ENCODE measurements at regions not wholly inside any gene's neighbourhood (a gene's known extent, or its start where the extent isn't known, plus 50 kb on each side); places are given as distances from the start of the nearest gene placed in this dataset.

DNA sequence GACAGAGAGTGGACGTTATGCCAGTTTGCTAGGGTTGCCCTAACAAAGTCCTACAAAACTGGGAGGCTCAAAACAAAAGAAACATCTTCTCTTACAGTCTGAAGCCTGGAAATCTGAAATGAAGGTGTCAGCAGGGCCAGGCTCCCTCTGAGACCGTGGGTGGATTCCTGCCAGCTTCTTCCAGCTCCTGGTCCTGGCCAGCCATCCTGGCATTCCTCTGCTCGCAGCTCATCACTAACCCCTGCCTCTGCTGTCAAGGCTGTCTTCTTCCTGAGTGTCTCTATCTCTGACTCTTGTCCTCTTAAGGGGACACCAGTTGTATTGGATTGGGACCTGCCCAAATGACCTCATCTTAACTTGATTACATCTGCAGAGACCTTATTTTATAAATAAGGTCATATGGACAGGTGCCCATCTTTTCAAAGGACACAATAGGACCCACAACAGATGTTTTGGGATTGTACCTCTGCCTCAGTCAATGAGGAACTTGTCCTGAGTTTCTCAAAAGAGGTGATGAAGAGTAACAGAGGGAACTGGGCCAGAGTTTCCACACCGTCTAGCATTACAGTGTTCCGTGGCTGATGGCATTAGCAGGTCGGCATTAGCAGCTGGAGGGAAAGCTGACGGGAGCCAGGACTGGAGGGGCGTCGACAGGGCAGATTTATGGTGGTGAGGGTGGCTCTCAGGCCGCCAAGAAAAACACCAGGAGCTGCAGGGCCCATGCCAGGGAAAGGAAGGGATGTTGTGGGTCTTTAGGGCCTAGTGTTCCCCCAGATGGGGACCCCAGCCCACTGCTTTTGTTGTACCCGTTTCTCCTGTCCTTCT lies 157.3 kb downstream of the TBXT start:
- Histone ChIP-seq H3K36me3 (ENCODE audit: control insufficient read depth, insufficient read depth, low read length) (no peaks in the 10 kb centered on the region), H3K27me3 (ENCODE audit: control insufficient read depth, insufficient read depth, low read length) (peaks cover 18% of the 10 kb centered on the region), H3K4me3 (ENCODE audit: low read depth in 2 of 2, low read length in 2 of 2) (no peak overlapping the region), H3K4me1 (ENCODE audit: control insufficient read depth, insufficient read depth, low read length) (peaks cover 10% of the 10 kb centered on the region; the same call in 1 of the 2 replicates), H3K27ac (ENCODE audit: low read length) (no peak overlapping the region), H3K9me3 (ENCODE audit: control insufficient read depth, insufficient read depth, low read depth, low read length) (no peaks in the 10 kb centered on the region)
- ATAC-seq (no peak), DNase-seq (ENCODE audit: low read depth, low spot score) (no peak)
- no TSS peak for BruUV-seq (replicated peaks)
- no peak for TF ChIP-seq REST (IDR thresholded peaks at IDR 0.05; ENCODE audit: insufficient read depth in 1 of 2, low read depth in 2 of 2, low read length in 1 of 2)
- TF ChIP-seq POLR2AphosphoS5 (IDR thresholded peaks at IDR 0.05; ENCODE audit: low read depth, low read length), result no peak
- no peak for TF ChIP-seq SIN3A (IDR thresholded peaks at IDR 0.05; ENCODE audit: borderline replicate concordance, insufficient read depth, low read depth, low read length)
- in situ Hi-C loops (cut with HindIII; ENCODE audit: low pct_unique_long_range_greater_than_20kb, low sequenced_read_pairs), result no loop called here
- intact Hi-C loops (cut with micrococcal nuclease; ENCODE audit: unreplicated experiment), result no loop called here
- ChIA-PET POLR2A (no interaction called here), CTCF (no interaction called here)

DNA sequence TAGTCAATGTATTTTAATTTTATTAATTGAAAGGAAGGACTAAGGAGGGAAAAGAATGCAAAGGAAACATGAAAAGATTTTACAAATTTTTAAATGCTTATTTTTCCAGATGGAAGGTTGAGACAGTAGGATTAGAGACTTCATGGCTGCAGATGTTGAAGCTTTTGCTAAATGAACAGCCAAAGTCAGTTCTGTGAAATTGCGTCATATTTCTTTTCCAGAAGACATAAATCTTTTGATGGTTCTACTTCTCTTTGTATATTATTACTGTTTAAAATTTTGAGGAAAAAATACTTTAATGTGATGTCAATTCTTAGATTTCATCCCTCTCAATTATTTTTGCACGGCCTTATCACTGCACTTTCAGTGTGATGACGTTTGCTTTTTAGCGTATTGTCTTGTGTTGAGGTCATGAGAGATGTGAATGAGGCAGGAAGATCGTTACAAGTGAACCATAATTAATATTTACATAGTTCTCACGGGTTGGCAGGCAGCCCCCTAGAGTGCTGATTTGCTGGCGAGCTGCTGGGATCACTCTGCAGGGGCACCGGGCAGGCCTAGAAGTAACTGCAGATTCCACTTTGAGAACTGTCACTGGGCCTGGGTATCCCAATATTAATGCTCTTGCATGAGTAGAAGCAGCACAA lies 158.1 kb downstream of the TBXT start:
- intact Hi-C loops (cut with micrococcal nuclease; ENCODE audit: unreplicated experiment) (no loop called here), in situ Hi-C loops (cut with HindIII; ENCODE audit: low pct_unique_long_range_greater_than_20kb, low sequenced_read_pairs) (no loop called here)
- TF ChIP-seq REST (IDR thresholded peaks at IDR 0.05; ENCODE audit: insufficient read depth in 1 of 2, low read depth in 2 of 2, low read length in 1 of 2) (no peak), TCF7L2 (IDR thresholded peaks at IDR 0.05; ENCODE audit: low read depth, low read length) (no peak), SIN3A (IDR thresholded peaks at IDR 0.05; ENCODE audit: borderline replicate concordance, insufficient read depth, low read depth, low read length) (no peak), POLR2AphosphoS5 (IDR thresholded peaks at IDR 0.05; ENCODE audit: low read depth, low read length) (no peak)
- TF ChIP-seq, protein P1, sequence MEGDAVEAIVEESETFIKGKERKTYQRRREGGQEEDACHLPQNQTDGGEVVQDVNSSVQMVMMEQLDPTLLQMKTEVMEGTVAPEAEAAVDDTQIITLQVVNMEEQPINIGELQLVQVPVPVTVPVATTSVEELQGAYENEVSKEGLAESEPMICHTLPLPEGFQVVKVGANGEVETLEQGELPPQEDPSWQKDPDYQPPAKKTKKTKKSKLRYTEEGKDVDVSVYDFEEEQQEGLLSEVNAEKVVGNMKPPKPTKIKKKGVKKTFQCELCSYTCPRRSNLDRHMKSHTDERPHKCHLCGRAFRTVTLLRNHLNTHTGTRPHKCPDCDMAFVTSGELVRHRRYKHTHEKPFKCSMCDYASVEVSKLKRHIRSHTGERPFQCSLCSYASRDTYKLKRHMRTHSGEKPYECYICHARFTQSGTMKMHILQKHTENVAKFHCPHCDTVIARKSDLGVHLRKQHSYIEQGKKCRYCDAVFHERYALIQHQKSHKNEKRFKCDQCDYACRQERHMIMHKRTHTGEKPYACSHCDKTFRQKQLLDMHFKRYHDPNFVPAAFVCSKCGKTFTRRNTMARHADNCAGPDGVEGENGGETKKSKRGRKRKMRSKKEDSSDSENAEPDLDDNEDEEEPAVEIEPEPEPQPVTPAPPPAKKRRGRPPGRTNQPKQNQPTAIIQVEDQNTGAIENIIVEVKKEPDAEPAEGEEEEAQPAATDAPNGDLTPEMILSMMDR (IDR thresholded peaks at IDR 0.05), result no peak
- Histone ChIP-seq H3K36me3 (ENCODE audit: control insufficient read depth, insufficient read depth, low read length) (no peaks in the 10 kb centered on the region), H3K4me3 (ENCODE audit: low read depth in 2 of 2, low read length in 2 of 2) (no peak overlapping the region), H3K27me3 (ENCODE audit: control insufficient read depth, insufficient read depth, low read length) (peaks cover 20% of the 10 kb centered on the region), H3K4me1 (ENCODE audit: control insufficient read depth, insufficient read depth, low read length) (peaks cover 10% of the 10 kb centered on the region; the same call in 1 of the 2 replicates), H3K27ac (ENCODE audit: low read length) (no peak overlapping the region), H3K9me3 (ENCODE audit: control insufficient read depth, insufficient read depth, low read depth, low read length) (no peaks in the 10 kb centered on the region)
- POLR2A ChIA-PET, result no interaction called here
- no TSS peak for BruUV-seq (replicated peaks)
- CTCF ChIA-PET, result no interaction called here
- ATAC-seq, result no peak
- no peak for DNase-seq (ENCODE audit: low read depth, low spot score)

Data from Panc1 (cell line).